GM12864 (cell line): ENCODE measurements at regions not wholly inside any gene's neighbourhood (a gene's known extent, or its start where the extent isn't known, plus 50 kb on each side); places are given as distances from the start of the nearest gene placed in this dataset.

Experiments used
- DNase-seq: peaks from one replicate; pipeline ENCODE4 v3.0.0-alpha.2; 2011; ENCODE audit warnings: low read depth
- H3K4me3 ChIP-seq: 2 replicates; pipeline ENCODE4 v1.5.1; 2011; ENCODE audit warnings: mild to moderate bottlenecking, low read depth, low read length, control low read depth
- CTCF ChIP-seq: IDR thresholded peaks from 2 replicates; pipeline ENCODE4 v1.5.1; 2011; ENCODE audit warnings: low read depth, mild to moderate bottlenecking, moderate library complexity, low read length, control low read depth, inconsistent platforms; ENCODE audit errors: missing control alignments

GRCh38 chr5:122586351-122586750 lies 188.5 kb upstream of the SNX2 start:
- no peak for TF ChIP-seq CTCF
- DNase-seq: no peak

DNA sequence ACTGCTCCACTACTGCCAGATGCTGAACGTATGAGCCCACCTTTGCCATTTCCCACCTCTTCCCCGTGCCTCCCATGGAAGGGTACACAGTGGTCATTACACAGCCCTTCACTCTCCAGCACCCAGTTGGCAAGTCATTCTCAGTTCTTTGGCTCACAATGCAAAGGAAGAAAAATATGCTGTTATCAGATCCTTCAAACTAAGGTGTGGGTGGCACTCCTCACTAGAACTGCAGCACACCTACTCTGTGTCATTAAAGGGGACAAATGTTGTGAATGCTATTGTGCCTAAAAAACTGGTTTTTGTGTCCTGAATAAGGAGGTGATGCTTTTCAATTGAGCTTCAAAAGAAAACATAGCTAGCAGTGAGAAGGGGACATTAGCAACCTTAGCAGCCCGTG lies 183.1 kb upstream of the SNX2 start:
- DNase-seq: no peak
- no peak for TF ChIP-seq CTCF
- no peak overlapping the region for H3K4me3 ChIP-seq

More at GRCh38 chr5:122586351-122586750, 188.5 kb upstream of the SNX2 start:
- no peak overlapping the region for H3K4me3 ChIP-seq

- DNase-seq: no peak
- TF ChIP-seq CTCF: no peak
- no peak overlapping the region for H3K4me3 ChIP-seq
Measured at GRCh38 chr5:122599000-122599399, 175.9 kb upstream of the SNX2 start.

GRCh38 chr5:122600924-122601323 lies 174.0 kb upstream of the SNX2 start:
- DNase-seq: no peak
- no peak for TF ChIP-seq CTCF
- H3K4me3 ChIP-seq: no peak overlapping the region

DNA sequence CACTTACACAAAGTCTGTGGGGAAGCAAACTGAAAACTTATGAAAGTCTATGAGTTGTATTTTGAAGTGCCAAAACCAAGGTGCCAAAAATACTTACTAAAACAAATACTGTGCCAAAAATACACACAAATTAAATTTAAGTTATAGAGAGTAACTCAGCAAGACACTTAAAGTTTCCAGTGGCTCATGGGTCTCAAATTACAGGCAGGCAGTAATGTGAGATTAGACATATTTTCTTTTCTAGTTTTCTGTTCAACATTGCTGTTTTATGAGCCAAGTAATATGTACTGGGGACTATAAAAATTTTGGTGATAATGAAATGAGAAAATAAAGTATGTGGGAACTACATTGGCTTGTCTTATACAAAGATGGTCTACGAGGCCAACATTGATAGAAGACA lies 172.2 kb upstream of the SNX2 start:
- no peak overlapping the region for H3K4me3 ChIP-seq
- no peak for TF ChIP-seq CTCF
- DNase-seq: no peak

DNA sequence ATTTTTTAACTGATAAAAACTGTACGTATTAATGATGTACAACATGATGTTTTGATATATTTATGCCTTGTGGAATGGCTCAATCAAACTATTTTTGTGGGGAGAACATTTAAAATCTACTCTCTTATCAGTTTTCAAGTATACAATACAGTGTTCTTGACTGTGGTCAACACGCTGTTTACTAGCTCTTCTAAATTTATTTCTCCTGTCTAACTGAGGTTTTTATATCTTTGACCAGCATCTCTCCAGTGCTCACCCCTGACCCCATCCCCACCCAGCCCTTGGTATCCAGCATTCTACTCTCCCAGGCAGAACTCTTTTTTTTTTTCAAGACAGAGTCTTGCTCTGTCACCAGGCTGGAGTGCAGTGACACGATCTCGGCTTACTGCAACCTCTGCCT lies 169.6 kb upstream of the SNX2 start:
- TF ChIP-seq CTCF: no peak
- no peak for DNase-seq
- H3K4me3 ChIP-seq: no peak overlapping the region

- no peak for DNase-seq
- TF ChIP-seq CTCF: no peak
- no peak overlapping the region for H3K4me3 ChIP-seq
Measured at GRCh38 chr5:122607818-122608217, 167.1 kb upstream of the SNX2 start.
